D341Med (cell line): ENCODE measurements at regions not wholly inside any gene's neighbourhood (a gene's known extent, or its start where the extent isn't known, plus 50 kb on each side); places are given as distances from the start of the nearest gene placed in this dataset.
A peak's percentile ranks its signal among the peaks of the same experiment; 100 is the strongest.

ENCODE experiments used
- DNase-seq: peaks from one replicate; pipeline ENCODE4 v3.0.0; 2012; ENCODE audit warnings: low spot score

DNA sequence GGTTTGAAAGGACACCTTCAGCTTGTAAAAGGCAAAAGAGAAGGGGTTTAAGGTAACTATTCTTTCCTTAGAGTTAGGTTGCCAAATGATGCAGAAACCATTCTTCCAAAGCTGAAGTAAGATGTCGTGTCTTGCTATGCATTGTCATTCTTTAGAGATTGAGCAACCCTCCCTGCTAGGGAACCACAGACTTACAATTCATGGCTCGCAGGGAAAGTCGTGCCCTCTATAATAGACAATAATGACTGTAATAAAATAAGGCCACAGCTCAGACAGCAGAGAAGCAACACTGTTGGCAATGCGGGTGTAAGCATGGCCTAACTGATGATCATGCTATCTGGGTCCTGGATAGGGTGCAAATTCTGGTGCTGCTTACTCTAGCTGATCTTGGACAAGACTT, 129.6 kb upstream of the CDH13 start:
- DNase-seq, result no peak

DNA sequence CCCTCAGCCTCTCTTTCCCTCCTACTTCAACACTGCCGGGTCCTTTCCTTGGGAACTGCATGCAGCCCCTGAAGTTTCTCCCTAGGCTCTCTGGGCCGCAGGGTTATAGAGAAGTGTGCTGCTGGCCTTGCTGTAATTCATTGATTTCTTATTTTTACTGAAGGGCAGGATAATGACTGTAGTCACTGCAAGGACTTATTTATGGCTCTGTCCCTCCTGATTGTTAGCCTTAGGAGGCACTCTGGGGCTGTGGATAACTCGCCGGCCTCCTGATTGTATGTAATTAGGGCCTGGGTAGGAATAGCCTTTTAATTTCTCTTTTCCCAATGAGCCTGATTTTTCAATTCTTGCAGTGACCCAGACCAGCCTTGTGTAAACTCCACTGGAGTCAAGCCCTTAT, 138.3 kb upstream of the CDH13 start:
- no peak for DNase-seq

DNA sequence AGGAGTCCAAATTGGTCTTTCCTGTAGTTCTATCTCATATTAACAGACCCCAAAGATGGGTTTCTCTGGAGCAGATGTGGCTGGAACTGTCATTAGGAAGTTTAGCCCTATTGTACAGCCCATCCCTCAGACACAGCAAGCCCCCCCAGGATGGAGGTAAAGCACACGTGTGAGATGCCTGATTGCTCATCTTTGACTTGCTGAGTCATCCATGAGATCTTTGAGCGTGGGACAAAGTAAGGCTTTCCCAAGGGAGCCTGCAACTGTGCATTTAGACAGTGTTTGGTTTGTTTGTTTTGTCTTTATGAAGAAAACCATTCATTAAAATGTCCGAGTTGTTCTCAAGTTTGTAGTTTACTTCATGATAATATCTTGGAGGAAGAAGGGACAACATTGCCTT, 145.3 kb upstream of the CDH13 start:
- DNase-seq, result no peak

DNA sequence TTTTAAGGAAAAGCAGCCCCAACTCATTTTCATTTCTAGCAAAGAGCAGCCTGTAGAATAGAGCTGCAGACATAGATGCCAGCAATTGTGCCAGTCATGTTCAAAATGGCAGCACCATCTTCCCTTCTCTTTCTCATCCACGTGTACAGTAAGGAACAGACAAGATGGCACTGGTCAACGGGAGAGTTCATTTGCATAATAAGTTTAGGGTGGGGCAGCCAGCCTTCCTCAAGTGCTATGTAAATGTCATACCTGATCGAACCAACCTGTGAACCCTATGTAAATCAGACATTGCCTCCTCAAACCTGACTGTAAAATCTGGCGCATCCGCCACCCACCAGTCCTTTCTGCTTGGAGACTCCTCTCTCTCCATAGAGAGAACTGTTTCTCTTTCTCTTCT, 150.0 kb upstream of the CDH13 start:
- no peak for DNase-seq

DNA sequence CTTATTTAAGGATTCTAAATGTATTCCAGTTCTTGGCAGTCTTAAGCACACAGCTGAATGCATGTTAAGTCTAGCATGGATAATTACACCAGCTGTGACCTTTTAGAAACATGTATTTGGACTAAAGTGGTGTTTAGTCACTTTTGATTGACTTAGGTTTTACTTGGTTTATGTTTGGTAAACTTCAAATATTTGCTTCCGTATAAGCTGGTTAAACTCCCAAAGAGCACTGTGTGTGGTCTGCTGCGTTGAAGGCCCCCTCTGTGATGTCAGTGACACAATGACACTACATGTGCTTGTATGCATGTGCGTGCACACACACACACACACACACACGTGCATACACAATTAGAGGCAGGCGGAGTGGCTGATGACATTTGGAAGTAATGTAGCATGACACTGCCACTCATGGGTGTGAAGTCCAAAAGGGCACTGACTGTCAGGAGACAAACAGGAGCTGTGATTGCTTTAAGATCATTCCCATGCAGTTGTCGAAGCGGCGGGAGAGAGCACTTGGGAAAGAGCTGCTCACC, 156.1 kb upstream of the CDH13 start:
- DNase-seq, result no peak

DNA sequence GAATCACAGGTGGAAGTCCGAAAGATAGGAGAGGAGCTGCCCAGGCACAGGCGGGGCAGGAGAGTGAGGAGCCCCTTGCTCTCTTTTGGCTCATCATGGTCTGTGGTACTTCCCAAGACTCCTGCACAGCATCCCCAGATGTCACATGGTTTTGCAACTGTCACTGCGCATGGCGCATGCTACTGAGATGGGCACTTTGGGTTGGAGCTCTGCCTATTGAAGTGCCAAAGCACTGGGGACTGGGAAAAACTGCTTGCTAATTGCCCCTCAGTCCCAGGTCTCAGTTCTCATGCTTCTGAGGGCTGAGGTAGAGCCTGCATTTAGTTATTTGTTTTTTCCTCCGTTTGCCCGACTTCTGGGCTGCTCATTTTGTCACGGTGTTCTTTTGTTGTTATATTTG, 156.8 kb upstream of the CDH13 start:
- DNase-seq, result no peak

DNA sequence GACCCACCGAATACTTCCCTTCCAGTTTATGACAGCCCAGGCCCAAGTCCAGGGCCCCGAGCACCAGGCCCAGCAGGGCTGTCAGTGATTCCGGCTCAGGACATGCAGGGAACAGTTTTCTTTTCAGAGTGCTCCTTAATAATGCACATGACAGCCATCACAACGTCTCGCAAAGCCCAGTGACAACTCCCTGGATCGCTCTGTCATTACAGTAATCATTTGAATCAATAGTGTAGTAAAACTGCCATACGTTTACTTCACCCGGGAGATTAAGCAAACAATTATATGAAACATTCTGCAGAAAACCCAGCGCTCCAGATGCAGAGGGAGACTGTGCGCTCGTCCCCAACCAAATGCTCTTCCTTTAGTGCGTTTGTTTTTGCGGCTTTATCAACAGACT, 162.6 kb upstream of the CDH13 start:
- no peak for DNase-seq

DNA sequence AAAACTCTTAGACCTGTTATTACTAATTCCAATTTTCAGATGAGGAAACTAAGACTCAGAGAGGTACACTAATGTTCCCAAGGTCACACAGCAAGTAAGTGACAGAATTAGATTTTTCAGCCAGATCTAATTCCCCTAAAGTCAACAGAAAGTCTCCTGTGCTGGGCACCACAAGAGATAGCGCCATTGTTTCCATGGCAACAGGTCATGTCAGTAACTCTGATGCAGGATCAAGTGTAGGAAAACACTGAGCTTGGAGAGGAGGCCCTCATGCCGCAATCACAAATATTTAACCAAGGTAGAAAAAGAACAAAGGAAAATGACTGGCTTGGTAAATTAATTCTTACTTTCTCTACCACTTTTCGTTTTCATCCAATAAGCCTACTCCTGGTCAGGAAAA, 166.0 kb upstream of the CDH13 start:
- no peak for DNase-seq

DNA sequence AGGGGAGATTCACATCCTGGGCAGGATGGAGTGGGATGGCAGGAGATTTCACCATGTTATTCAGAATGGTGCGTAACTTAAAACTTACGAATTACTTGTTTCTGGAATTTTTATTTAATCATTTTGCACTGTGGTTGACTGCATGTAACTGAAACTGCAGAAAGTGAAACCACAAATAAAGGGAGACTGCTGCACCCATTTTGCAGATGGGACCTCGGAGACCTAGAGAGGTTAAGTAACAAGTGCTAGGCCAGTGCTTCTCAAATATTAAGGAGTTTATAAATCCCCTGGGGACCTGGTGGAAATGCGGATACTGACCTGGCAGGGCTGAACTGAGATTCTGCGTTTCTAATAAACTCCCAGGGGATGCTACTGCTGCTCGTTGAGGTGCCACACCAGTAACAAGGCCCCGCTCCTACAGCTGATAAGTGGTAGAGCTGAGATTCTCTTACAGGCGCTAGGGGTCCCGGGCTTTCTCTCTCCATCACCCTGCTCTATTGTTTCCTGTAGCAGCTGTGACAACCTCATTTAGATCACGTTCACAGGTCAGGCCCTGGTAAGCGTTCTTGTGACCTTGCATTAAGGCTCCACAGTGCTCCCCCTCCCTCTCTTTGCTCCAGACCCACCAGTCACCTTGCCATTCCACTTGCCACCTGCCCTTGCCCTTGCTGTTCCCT, 167.1 kb upstream of the CDH13 start:
- DNase-seq, result no peak

DNA sequence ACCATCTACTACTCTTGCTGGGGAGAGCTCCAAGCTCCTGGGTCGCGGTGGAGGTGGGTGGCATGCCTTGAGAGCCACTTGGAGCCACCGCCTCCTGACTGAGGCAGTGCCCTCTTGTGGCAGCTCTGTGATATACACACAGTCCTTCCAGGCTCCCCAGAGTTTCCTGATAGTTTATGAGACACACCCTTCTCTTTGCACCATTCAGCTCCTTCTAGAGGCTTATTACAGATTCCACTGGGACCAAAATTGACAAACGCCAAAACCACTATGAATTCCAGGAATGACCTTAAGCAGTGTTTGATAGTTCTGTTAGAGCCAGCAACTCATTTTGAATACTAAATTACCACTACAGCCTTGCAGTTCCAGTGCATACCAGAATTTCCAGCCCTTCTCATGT, 170.1 kb upstream of the CDH13 start:
- DNase-seq, result peak; percentile 82

DNA sequence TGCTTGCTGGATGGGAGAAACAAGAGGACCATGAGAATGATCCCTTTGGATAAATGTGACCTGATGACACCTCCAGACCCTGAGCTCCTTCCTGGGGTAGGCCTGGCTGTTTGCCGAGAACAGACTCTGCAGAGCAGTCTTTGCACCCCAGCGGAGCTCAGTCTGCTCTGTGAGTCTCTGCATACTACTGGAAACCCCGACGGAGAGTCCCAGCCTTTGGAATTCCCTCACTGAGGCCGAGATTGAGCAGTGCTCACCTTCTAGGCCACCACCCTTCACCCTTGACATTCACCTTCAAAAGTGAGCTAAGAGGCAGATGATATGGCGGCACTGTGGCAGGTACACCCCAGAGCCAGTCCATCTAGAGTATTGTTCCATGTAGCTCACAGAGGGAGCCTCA, 172.2 kb upstream of the CDH13 start:
- no peak for DNase-seq

DNA sequence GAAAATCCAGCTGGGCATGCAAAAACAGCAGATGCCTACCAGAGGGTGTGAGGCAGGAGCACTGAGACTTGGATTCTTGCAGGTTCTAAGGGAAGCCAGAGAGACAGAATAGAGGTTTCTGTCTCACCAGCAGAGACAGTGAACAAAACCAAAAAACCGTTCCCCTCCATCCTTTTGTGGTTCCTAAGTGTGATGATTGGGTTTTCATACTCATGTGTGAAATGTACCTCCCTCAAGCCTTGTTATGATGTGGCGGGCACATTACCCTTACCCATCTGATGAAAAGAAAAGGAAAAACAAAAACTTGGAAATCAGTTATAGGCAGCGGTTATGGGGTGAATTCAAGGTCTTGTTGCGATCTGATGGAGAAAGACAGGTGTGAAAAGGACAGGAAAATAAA, 172.6 kb upstream of the CDH13 start:
- DNase-seq, result no peak

DNA sequence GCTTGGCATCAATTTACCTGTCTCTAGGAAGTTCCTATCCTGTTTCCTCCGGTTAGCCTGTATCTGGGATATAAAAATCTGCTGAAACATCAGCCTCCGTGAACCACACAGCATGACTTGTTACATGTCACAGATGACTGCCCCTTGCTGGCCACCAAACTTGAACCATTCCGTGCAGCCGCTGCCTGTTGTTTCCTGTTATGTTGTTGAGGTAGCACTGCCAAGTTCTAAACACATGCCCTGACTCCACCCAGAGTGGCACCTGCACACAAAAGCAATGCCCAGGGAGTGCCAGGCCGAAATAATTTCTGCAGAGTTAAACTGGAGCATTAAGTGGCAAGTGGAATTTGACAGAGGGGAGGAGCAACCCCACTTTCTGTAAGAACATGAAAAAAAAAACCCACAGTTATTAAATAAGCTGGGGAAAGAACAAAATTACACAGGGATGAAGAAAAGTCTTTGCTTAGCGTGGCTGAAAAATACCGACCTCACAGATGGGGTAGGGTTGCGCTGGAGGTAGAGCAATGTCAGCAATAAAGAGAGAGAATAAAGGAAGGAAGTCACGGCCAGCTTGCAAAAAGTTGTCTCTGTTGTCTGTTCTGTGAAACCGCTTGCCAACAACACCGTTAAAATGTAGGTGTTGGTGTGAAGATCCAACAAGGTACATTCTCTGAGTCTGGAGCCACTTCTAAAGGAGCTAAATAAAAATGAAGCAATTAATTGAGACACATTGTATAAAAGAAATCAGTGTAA, 174.6 kb upstream of the CDH13 start:
- no peak for DNase-seq

DNA sequence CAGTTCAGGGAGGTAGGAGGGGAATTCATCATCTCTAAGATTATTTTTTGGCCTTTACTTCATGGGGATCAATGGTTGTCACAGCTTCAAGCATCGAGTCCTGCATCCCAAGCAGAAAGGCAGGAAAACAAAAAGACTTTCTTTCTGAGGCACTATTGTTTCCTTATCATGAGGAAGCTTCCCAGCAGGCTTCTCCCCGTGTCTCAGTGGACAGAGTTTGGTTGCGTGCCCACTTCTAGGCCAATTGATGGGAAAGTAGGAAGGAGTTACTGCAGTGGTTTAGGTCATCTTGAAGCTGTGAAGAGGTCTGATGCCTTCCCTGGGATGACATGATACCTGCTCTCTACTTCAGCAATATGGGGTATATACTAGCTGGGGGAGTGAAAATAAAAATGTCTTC, 175.3 kb upstream of the CDH13 start:
- DNase-seq, result no peak

DNA sequence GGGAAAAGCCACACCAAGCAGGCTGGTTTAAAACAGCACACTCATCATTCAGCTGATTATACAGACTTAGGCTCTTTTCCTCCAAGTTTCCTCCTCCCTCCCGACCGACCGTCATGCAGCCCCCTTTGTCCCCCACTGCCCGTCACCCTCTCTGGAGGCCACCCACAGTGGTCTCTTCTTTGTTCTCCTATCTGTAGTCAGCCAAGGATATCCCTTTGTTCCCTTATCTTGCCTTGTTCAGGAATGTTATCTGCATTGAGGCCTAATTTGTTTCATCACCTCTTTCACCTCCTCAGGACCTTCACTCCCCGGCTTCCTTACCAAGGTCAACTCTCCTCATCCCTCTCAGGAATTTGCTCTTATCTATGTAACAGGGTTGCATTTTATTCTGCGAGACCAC, 186.4 kb upstream of the CDH13 start:
- DNase-seq, result no peak

DNA sequence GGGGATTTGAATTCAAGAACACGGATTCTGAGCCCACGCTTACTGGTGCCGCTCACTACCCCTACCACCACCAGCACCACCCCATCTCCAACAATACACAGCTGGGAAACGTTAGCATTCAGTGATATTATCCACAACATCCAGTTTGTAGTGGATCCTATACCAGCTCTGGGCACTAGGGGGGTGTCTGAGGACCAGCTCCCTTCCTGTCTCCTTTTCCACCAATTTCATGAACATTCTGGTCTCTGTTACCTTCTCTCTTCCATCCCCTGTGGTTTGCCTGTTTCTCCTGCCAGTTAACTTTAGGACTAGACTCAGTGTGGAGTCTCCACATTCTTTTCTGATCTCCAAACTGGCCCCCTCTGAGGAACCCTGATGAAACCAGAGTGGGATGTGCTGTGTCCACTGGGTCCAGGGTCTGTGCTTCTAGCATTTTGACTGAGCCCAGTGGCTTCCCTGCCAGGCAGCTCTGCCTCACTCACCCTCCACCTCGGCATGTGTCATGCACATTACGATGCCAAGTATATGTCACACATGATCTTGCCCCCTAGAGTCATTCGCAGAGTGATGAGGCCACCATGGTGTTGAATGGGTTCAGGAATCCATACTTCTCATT, 187.0 kb upstream of the CDH13 start:
- DNase-seq, result peak; percentile 52

DNA sequence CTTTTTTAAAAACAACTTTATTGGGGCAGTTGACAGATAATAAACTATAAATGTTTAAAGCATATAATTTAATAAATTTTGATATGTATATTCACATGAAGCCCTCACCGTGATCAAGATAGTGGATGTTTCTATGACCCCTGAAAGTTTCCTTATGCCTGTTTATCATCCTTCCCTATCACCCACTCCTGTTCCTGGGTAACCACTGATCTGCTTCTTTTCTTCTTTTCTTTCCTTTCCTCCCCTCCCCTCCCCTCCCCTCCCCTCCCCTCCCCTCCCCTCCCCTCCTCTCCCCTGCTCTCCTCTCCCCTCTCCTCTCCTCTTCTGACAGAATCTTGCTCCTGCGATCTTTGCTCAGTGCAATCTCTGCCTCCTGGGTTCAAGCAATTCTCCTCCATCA, 193.7 kb upstream of the CDH13 start:
- DNase-seq, result no peak

DNA sequence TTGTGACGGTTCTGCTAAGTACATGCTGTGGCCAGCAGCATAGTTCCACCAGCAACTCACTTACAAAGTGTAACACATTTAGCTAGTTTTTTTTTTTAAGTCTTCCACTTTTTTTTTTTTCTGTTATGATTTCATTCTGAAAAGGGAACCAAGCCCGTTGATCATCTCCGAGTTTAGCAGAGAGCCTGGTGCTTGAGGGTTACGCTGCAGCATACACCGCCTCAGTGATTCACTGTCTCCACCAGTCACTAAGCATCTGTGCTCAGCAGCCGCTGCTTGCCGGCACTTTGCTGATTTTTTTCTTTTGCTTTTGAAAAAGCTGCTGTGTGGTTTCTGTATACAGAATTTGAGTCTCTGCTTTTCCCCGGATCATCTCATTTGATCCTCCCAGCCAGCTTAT, 194.5 kb upstream of the CDH13 start:
- no peak for DNase-seq

DNA sequence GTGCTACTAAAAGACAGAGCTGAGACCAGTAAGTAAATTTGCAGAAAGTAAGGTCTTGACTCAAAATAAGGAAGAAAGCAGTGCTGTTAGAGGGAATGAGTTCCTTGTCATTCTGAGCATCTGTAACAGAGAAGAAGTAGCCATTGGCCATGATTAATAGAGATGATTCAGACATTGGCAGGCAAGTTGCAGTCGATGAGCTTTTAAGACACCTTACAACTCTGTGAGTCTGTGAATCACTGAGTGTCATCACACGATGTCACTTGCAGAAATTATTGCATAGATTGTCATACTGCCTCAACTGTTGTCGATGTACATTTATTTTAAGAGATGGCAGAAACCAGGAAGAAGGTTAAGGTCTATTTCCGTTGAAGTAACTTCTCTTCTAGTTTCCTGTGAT, 201.1 kb upstream of the CDH13 start:
- no peak for DNase-seq

DNA sequence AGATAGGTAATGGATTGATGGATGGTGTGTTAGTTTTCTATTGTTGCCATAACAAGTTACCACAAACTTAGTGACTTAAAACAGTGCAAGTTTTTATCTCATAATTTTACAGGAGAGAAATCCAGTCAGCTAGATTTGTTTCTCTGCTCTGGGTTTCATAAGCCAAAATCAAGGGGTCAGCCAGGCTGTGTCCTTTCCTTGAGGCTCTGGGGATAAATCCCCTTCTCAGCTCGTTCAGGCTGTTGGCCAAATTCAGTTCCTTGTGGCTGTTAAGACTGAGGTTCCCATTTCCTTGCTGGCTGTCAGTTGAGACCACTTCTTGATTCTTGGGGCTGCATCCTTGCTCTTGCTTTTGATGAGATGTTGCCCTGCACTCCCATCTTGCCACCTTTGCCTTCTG, 204.9 kb upstream of the CDH13 start:
- DNase-seq, result no peak

DNA sequence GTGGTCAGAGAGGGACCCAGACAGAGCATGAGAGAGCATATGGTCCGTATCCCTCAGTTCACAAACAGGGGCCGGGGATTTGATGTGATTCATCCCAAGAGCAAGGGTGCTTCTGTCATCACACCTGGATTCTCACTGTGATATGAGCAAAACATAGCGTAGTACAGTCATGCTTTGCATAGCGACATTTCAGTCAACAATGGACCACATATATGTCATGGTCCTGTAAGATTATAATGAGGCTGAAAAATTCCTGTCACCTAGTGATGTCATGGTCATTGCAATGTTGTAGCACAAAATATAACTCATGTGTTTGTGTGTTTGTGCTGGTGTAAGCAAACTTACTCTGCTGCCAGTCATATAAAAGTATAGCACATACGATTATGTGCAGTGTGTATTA, 207.4 kb upstream of the CDH13 start:
- DNase-seq, result no peak

DNA sequence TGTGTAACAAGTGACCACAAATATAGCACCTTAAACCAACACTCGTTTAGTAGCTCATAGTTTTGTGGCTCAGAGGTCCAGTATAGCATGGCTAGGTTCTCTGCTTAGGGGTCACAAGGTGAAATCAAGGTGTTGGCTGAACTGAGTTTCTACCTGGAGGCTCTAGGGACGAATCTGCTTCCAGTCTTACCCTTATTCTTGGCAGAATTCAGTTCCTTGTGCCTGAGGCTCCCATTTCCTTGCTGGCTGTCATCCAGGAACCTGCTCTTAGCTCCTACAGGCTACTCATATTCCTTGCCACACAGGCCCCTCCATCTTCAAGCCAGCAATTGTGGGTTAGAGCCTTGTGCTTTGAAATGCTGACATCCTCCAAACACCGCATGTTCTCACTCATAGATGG, 212.3 kb upstream of the CDH13 start:
- DNase-seq, result no peak

DNA sequence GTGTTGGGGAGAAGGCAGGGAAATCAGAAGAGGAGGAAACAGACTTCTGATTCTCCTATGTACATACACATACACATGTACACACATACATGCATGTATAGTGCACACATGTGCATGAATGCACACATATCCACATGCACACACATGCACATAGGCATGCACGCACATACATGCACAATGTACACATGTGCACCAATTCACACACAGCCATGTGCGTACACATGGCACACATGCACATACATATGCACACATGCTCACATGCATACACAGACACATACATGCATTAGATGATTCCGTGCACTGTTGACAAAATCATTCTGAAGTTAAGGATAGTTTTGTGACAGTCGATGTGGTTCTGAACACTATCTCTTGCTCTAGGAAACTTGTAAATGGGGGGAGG, 214.0 kb upstream of the CDH13 start:
- DNase-seq, result no peak
